ENCODE measurements at regions not wholly inside any gene's neighbourhood (a gene's known extent, or its start where the extent isn't known, plus 50 kb on each side); places are given as distances from the start of the nearest gene placed in this dataset.
A peak's percentile ranks its signal among the peaks of the same experiment; 100 is the strongest.
"Not testable (repeated sequence)": the region's sequence is repeated elsewhere in the genome, so short reads cannot be mapped to it uniquely, and the experiment has no call there.

GRCh38 chr2:21781962-21782361 lies 658.2 kb downstream of the TDRD15 start:
- no peak for DNase-seq (ENCODE audit: low read depth, low spot score)

- no peak for DNase-seq (ENCODE audit: low read depth, low spot score)
These were observed 659.1 kb downstream of the TDRD15 start for GRCh38 chr2:21782866-21783265.

GRCh38 chr2:21787941-21788340 lies 664.2 kb downstream of the TDRD15 start:
- no peak for DNase-seq (ENCODE audit: low read depth, low spot score)

GRCh38 chr2:21790311-21790710 lies 666.5 kb downstream of the TDRD15 start:
- DNase-seq (ENCODE audit: low read depth, low spot score) = not testable (repeated sequence)

- no peak for DNase-seq (ENCODE audit: low read depth, low spot score)
These were observed 668.8 kb downstream of the TDRD15 start for GRCh38 chr2:21792571-21792970.

GRCh38 chr2:21793461-21793860 lies 669.7 kb downstream of the TDRD15 start:
- no peak for DNase-seq (ENCODE audit: low read depth, low spot score)

GRCh38 chr2:21794611-21795010 lies 670.8 kb downstream of the TDRD15 start:
- DNase-seq (ENCODE audit: low read depth, low spot score) = no peak

- no peak for DNase-seq (ENCODE audit: low read depth, low spot score)
These were observed 676.6 kb downstream of the TDRD15 start for GRCh38 chr2:21800356-21800755.

- DNase-seq (ENCODE audit: low read depth, low spot score) = no peak
These were observed 679.8 kb downstream of the TDRD15 start for GRCh38 chr2:21803550-21803949.

GRCh38 chr2:21804151-21804550 lies 680.4 kb downstream of the TDRD15 start:
- DNase-seq (ENCODE audit: low read depth, low spot score) = no peak

- no peak for DNase-seq (ENCODE audit: low read depth, low spot score)
These were observed 687.8 kb downstream of the TDRD15 start for GRCh38 chr2:21811541-21811940.

GRCh38 chr2:21812766-21813165 lies 689.0 kb downstream of the TDRD15 start:
- DNase-seq (ENCODE audit: low read depth, low spot score) = peak; percentile 9

- no peak for DNase-seq (ENCODE audit: low read depth, low spot score)
These were observed 690.9 kb downstream of the TDRD15 start for GRCh38 chr2:21814588-21815149.

- DNase-seq (ENCODE audit: low read depth, low spot score) = no peak
These were observed 694.5 kb downstream of the TDRD15 start for GRCh38 chr2:21818212-21818795.

GRCh38 chr2:21819454-21819853 lies 695.7 kb downstream of the TDRD15 start:
- no peak for DNase-seq (ENCODE audit: low read depth, low spot score)

GRCh38 chr2:21820271-21820670 lies 696.5 kb downstream of the TDRD15 start:
- no peak for DNase-seq (ENCODE audit: low read depth, low spot score)

- DNase-seq (ENCODE audit: low read depth, low spot score) = no peak
These were observed 698.0 kb downstream of the TDRD15 start for GRCh38 chr2:21821672-21822227.

- no peak for DNase-seq (ENCODE audit: low read depth, low spot score)
These were observed 698.7 kb downstream of the TDRD15 start for GRCh38 chr2:21822505-21822904.

GRCh38 chr2:21833767-21834166 lies 710.0 kb downstream of the TDRD15 start:
- DNase-seq (ENCODE audit: low read depth, low spot score) = no peak

GRCh38 chr2:21836261-21836660 lies 712.5 kb downstream of the TDRD15 start:
- DNase-seq (ENCODE audit: low read depth, low spot score) = no peak

GRCh38 chr2:21836719-21837118 lies 713.0 kb downstream of the TDRD15 start:
- no peak for DNase-seq (ENCODE audit: low read depth, low spot score)

- DNase-seq (ENCODE audit: low read depth, low spot score) = no peak
These were observed 713.6 kb downstream of the TDRD15 start for GRCh38 chr2:21837168-21837960.

- no peak for DNase-seq (ENCODE audit: low read depth, low spot score)
These were observed 717.6 kb downstream of the TDRD15 start for GRCh38 chr2:21841341-21841740.

Measured in iPS DF 19.7 (cell line).